Heart left ventricle (tissue), 16 donors: ENCODE measurements at regions not wholly inside any gene's neighbourhood (a gene's known extent, or its start where the extent isn't known, plus 50 kb on each side); places are given as distances from the start of the nearest gene placed in this dataset.

Experiments
- ATAC-seq, 4 donors: fragments of 200-7000 bp; cut with Tn5 transposase; one replicate each; pipeline ENCODE4 v1.9.1; 2020 to 2022; ENCODE audit warnings: moderate library complexity in 4 of 4, mild to moderate bottlenecking in 3 of 4, moderate number of reproducible peaks in 1 of 4
- DNase-seq, 5 donors: peaks; one replicate each; pipeline ENCODE4 v3.0.0-alpha.2; 2020
- H3K27ac ChIP-seq, 12 donors: fragments of 200-600 bp; sonication (generic) in 4 of 12; one replicate each; pipeline versions ENCODE4 v1.5.0 to v1.8.0; 2016 to 2022; ENCODE audit warnings: mild to moderate bottlenecking in 2 of 12
- H3K27me3 ChIP-seq, 9 donors: fragments of 200-600 bp; sonication (generic) in 2 of 9; one replicate each; pipeline versions ENCODE4 v1.5.1 to v1.8.0; 2016 to 2022; ENCODE audit warnings: mild to moderate bottlenecking in 3 of 9
- H3K36me3 ChIP-seq, 9 donors: fragments of 200-600 bp; sonication (generic) in 2 of 9; one replicate each; pipeline versions ENCODE4 v1.5.0 to v1.8.0; 2018 to 2022; ENCODE audit warnings: mild to moderate bottlenecking in 2 of 9
- H3K4me1 ChIP-seq, 12 donors: fragments of 200-600 bp; sonication (generic) in 4 of 12; one replicate each; pipeline versions ENCODE4 v1.5.0 to v1.8.0; 2016 to 2022; ENCODE audit warnings: mild to moderate bottlenecking in 3 of 12
- H3K4me3 ChIP-seq, 12 donors: fragments of 200-600 bp; sonication (generic) in 4 of 12; one replicate each; pipeline versions ENCODE4 v1.5.0 to v1.8.0; 2017 to 2022; ENCODE audit warnings: mild to moderate bottlenecking in 9 of 12, moderate library complexity in 4 of 12
- H3K9me3 ChIP-seq, 12 donors: fragments of 200-600 bp; sonication (generic) in 4 of 12; one replicate each; pipeline versions ENCODE4 v1.5.0 to v1.8.0; 2016 to 2022; ENCODE audit warnings: mild to moderate bottlenecking in 1 of 12
- CTCF ChIP-seq, 12 donors: fragments of 200-600 bp; sonication (generic) in 4 of 12; IDR thresholded peaks; one replicate each; pipeline versions ENCODE4 v1.5.0 to v1.8.0; 2018 to 2022; ENCODE audit warnings: antibody characterized with exemption in 12 of 12, mild to moderate bottlenecking in 5 of 12
- POLR2A ChIP-seq, 2 donors: fragments of 450-650 bp; IDR thresholded peaks; one replicate each; pipeline ENCODE4 v1.6.1; 2017; ENCODE audit warnings: antibody characterized with exemption in 2 of 2, mild to moderate bottlenecking in 2 of 2, moderate library complexity in 2 of 2
- WGBS, 4 donors: extraction: QIAGEN DNeasy Blood & Tissue Kit in 2 of 4; methylation state at CpG; one replicate each; pipeline versions ENCODE4 v1.1.5 to v1.1.7; 2013 to 2018; 5-methylcytosine and 5-hydroxymethylcytosine counted together
- intact Hi-C, 10 donors: fragments of 100-400 bp; cut with DNase I; formaldehyde crosslinking; loops; one replicate each; pipeline versions ENCODE4 v1.11.1 to v1.14.2; 2022
- donor health status: ischemic (EF 13 %, LVEDD 7.1; RV severe dilation, severe dysfunction).
- donor health status: healthy with polysubstance abuse.
- donor health status: DM: no; HTN: yes; CAD: no.
- donor health status: DM: no; HTN: no; CAD: no.
- donor health status: ischemic (EF 25% LVEDD 6.9; RV normal size, moderate dysfunction).
- donor health status: ischemic (EF 25% LVEDD 5.7; RV mildly dilated, moderate dysfunction).
- donor health status: healthy.
- donor health status: DM: yes; HTN: yes; CAD: no.
- donor health status: ischemic (EF 35%, LVEDD 5.7; RV mildly dilated, moderate dysfunction).
- donor health status: nonischemic (EF 11% LVEDD 7.7; RV severe dilation, severe dysfunction).
- donor health status: DM: yes; HTN: yes; CAD: no.
- donor health status: PGD.
- donor health status: ischemic (EF 29% LVEDD 5.4; RV normal size, mild dysfunction).
- donor health status: nonischemic (EF 23%, LVEDD 6.1; RV moderate dilation, normal function).

- TF ChIP-seq POLR2A (IDR thresholded peaks at IDR 0.05) (no peak), CTCF (IDR thresholded peaks at IDR 0.05) (no peak)
- H3K36me3 ChIP-seq, result no peaks in the 10 kb centered on the region
- 90 to 94% (median 90%) methylated on average over 7 of the region's 7 CpGs for WGBS, 4 donors
- no peaks in the 10 kb centered on the region for H3K27me3 ChIP-seq
- no peak for DNase-seq
- ATAC-seq, result no peak
- no peaks in the 10 kb centered on the region for H3K4me1 ChIP-seq
- no peak overlapping the region for H3K4me3 ChIP-seq
- no peak overlapping the region for H3K27ac ChIP-seq
- peaks cover 0 to 8% (median 0%) of the 10 kb centered on the region in 12 donors for H3K9me3 ChIP-seq
- intact Hi-C loops, result loop anchor here in 2 of 10 donors (10.0 kb wide), 1 partner anchor 497 kb away; no protein-coding TSS in a partner anchor
Measured at GRCh38 chr2:129231924-129232323, 747.5 kb upstream of the RAB6C start.

- ATAC-seq (no peak), DNase-seq (no peak)
- Histone ChIP-seq H3K4me1 (no peaks in the 10 kb centered on the region), H3K27ac (no peak overlapping the region), H3K36me3 (no peaks in the 10 kb centered on the region), H3K27me3 (no peaks in the 10 kb centered on the region), H3K9me3 (peaks cover 0 to 8% (median 0%) of the 10 kb centered on the region in 12 donors), H3K4me3 (no peak overlapping the region)
- WGBS, 4 donors, result 79 to 92% (median 87%) methylated on average over 6 to 9 of the region's 9 CpGs
- TF ChIP-seq CTCF (IDR thresholded peaks at IDR 0.05) (no peak), POLR2A (IDR thresholded peaks at IDR 0.05) (no peak)
- intact Hi-C loops, result loop anchor here in 2 of 10 donors (10.0 kb wide), 1 partner anchor 498 kb away; no protein-coding TSS in a partner anchor
Measured at GRCh38 chr2:129233166-129233565, 746.3 kb upstream of the RAB6C start.

GRCh38 chr2:129233751-129234406, 745.6 kb upstream of the RAB6C start:
- peaks cover 0 to 8% (median 0%) of the 10 kb centered on the region in 12 donors for H3K9me3 ChIP-seq
- no peaks in the 10 kb centered on the region for H3K27me3 ChIP-seq
- H3K27ac ChIP-seq, result no peak overlapping the region
- ATAC-seq (peak; percentile 15 to 79 (median 52)), DNase-seq (no peak)
- TF ChIP-seq CTCF (IDR thresholded peaks at IDR 0.05), result peak in 2 of 12 donors; percentile 20 to 26
- no peak for TF ChIP-seq POLR2A (IDR thresholded peaks at IDR 0.05)
- WGBS, 4 donors, result 38 to 51% (median 45%) methylated on average over 6 of the region's 6 CpGs
- no peaks in the 10 kb centered on the region for H3K36me3 ChIP-seq
- H3K4me1 ChIP-seq, result no peaks in the 10 kb centered on the region
- no peak overlapping the region for H3K4me3 ChIP-seq
- intact Hi-C loops, result loop anchor here in 2 of 10 donors (10.0 kb wide), 1 partner anchor 499 kb away; no protein-coding TSS in a partner anchor

- Histone ChIP-seq H3K9me3 (peaks cover 0 to 8% (median 0%) of the 10 kb centered on the region in 12 donors), H3K36me3 (no peaks in the 10 kb centered on the region), H3K4me1 (no peaks in the 10 kb centered on the region), H3K27ac (no peak overlapping the region), H3K27me3 (no peaks in the 10 kb centered on the region), H3K4me3 (no peak overlapping the region)
- no peak for TF ChIP-seq POLR2A (IDR thresholded peaks at IDR 0.05)
- no peak for TF ChIP-seq CTCF (IDR thresholded peaks at IDR 0.05)
- no peak for DNase-seq
- no peak for ATAC-seq
- intact Hi-C loops, result loop anchor here in 2 of 10 donors (10.0 kb wide), 1 partner anchor 502 kb away; no protein-coding TSS in a partner anchor
Measured at GRCh38 chr2:129236601-129237000, 742.9 kb upstream of the RAB6C start.
